Mesendoderm (in vitro differentiated cells): ENCODE measurements at regions not wholly inside any gene's neighbourhood (a gene's known extent, or its start where the extent isn't known, plus 50 kb on each side); places are given as distances from the start of the nearest gene placed in this dataset.

Experiments
- DNase-seq: peaks from one replicate; pipeline ENCODE4 v3.0.0; 2013
- H2AK5ac ChIP-seq: 2 replicates; pipeline ENCODE4 v1.6.1; 2013; ENCODE audit warnings: low read length, inconsistent platforms
- H2BK120ac ChIP-seq: 2 replicates; pipeline ENCODE4 v1.6.1; 2013; ENCODE audit warnings: low read depth, mild to moderate bottlenecking, low read length, moderate library complexity, mixed read lengths
- H2BK15ac ChIP-seq: replicated peaks from 2 replicates; pipeline ENCODE4 v1.6.1; 2013; ENCODE audit warnings: low read depth, mild to moderate bottlenecking, moderate library complexity
- H2BK5ac ChIP-seq: 2 replicates; pipeline ENCODE4 v1.6.1; 2013; ENCODE audit warnings: low read length, inconsistent platforms
- H3K18ac ChIP-seq: 2 replicates; pipeline ENCODE4 v1.6.1; 2013; ENCODE audit warnings: mild to moderate bottlenecking, low read length, mixed read lengths
- H3K23ac ChIP-seq: one replicate; pipeline ENCODE4 v1.6.1; 2013; ENCODE audit warnings: low read length
- H3K27ac ChIP-seq: 2 replicates; pipeline ENCODE4 v1.5.1; 2013; ENCODE audit warnings: low read depth, mild to moderate bottlenecking, inconsistent platforms, low read length, moderate library complexity
- H3K27me3 ChIP-seq: 2 replicates; pipeline ENCODE4 v1.6.1; 2013; ENCODE audit warnings: low read length, control low read depth, mild to moderate bottlenecking, inconsistent platforms; ENCODE audit not compliant: insufficient read depth, poor library complexity
- H3K36me3 ChIP-seq: 2 replicates; pipeline ENCODE4 v1.6.1; 2013; ENCODE audit warnings: low read length, inconsistent platforms; ENCODE audit not compliant: control insufficient read depth, insufficient read depth
- H3K4ac ChIP-seq: one replicate; pipeline ENCODE4 v1.6.1; 2013; ENCODE audit warnings: low read depth, mild to moderate bottlenecking, low read length, moderate library complexity
- H3K4me1 ChIP-seq: 2 replicates; pipeline ENCODE4 v1.6.1; 2013; ENCODE audit warnings: low read depth, low read length, inconsistent platforms; ENCODE audit not compliant: control insufficient read depth
- H3K4me2 ChIP-seq: 2 replicates; pipeline ENCODE4 v1.6.1; 2013; ENCODE audit warnings: low read length
- H3K4me3 ChIP-seq: 2 replicates; pipeline ENCODE4 v1.5.1; 2013; ENCODE audit warnings: mild to moderate bottlenecking, low read length
- H3K56ac ChIP-seq: one replicate; pipeline ENCODE4 v1.6.1; 2013; ENCODE audit warnings: low read length
- H3K79me1 ChIP-seq: 2 replicates; pipeline ENCODE4 v1.6.1; 2013; ENCODE audit warnings: low read length, inconsistent platforms
- H3K79me2 ChIP-seq: 2 replicates; pipeline ENCODE4 v1.6.1; 2013; ENCODE audit warnings: mild to moderate bottlenecking, low read length; ENCODE audit not compliant: control insufficient read depth, insufficient read depth
- H3K9ac ChIP-seq: 2 replicates; pipeline ENCODE4 v1.6.1; 2013; ENCODE audit warnings: low read length, inconsistent platforms
- H4K5ac ChIP-seq: one replicate; pipeline ENCODE4 v1.6.1; 2013; ENCODE audit warnings: low read length
- H4K8ac ChIP-seq: one replicate; pipeline ENCODE4 v1.6.1; 2013; ENCODE audit warnings: low read depth, mild to moderate bottlenecking, control low read depth, low read length, moderate library complexity
- WGBS: extraction: QIAGEN DNeasy Blood & Tissue Kit; methylation state at CpG from one replicate; pipeline ENCODE4 v1.1.7; 2013; ENCODE audit warnings: low lambda C conversion rate, missing lambda C conversion rate; ENCODE audit not compliant: insufficient coverage; ENCODE audit errors: extremely low coverage; 5-methylcytosine and 5-hydroxymethylcytosine counted together

GRCh38 chr4:116599859-116600258 is 485.5 kb downstream of the TRAM1L1 start:
- Histone ChIP-seq H3K4me3 (no peak overlapping the region), H3K56ac (no peak overlapping the region), H2BK120ac (no peak overlapping the region), H3K27me3 (no peaks in the 10 kb centered on the region), H3K4me2 (no peak overlapping the region), H3K23ac (no peak overlapping the region), H3K79me2 (no peaks in the 10 kb centered on the region), H3K4me1 (no peaks in the 10 kb centered on the region), H2AK5ac (no peak overlapping the region), H2BK5ac (no peak overlapping the region), H4K5ac (no peak overlapping the region), H3K18ac (no peak overlapping the region), H3K36me3 (no peaks in the 10 kb centered on the region), H3K79me1 (no peaks in the 10 kb centered on the region), H2BK15ac (no peak overlapping the region), H3K27ac (no peak overlapping the region), H3K4ac (no peak overlapping the region), H3K9ac (no peak overlapping the region), H4K8ac (no peak overlapping the region)
- no CpG with 5 or more reads among the region's 11 CpGs for WGBS
- peak; percentile 24 for DNase-seq

GRCh38 chr4:116598980-116599789 is 486.2 kb downstream of the TRAM1L1 start:
- H3K4me2 ChIP-seq, result no peak overlapping the region
- H3K4me1 ChIP-seq, result no peaks in the 10 kb centered on the region
- H2AK5ac ChIP-seq, result no peak overlapping the region
- H3K79me1 ChIP-seq, result no peaks in the 10 kb centered on the region
- H4K8ac ChIP-seq, result no peak overlapping the region
- DNase-seq, result no peak
- no peak overlapping the region for H3K4me3 ChIP-seq
- no peaks in the 10 kb centered on the region for H3K27me3 ChIP-seq
- no peaks in the 10 kb centered on the region for H3K36me3 ChIP-seq
- H2BK5ac ChIP-seq, result no peak overlapping the region
- no peaks in the 10 kb centered on the region for H3K79me2 ChIP-seq
- no peak overlapping the region for H3K27ac ChIP-seq
- H4K5ac ChIP-seq, result no peak overlapping the region
- no peak overlapping the region for H3K4ac ChIP-seq
- H3K56ac ChIP-seq, result no peak overlapping the region
- H3K23ac ChIP-seq, result no peak overlapping the region
- WGBS, result no CpG with 5 or more reads among the region's 37 CpGs
- no peak overlapping the region for H3K9ac ChIP-seq
- no peak overlapping the region for H3K18ac ChIP-seq
- H2BK120ac ChIP-seq, result no peak overlapping the region
- H2BK15ac ChIP-seq, result no peak overlapping the region

- no peaks in the 10 kb centered on the region for H3K27me3 ChIP-seq
- H3K18ac ChIP-seq, result no peak overlapping the region
- no peaks in the 10 kb centered on the region for H3K79me2 ChIP-seq
- H3K36me3 ChIP-seq, result no peaks in the 10 kb centered on the region
- no peak overlapping the region for H2BK5ac ChIP-seq
- no peaks in the 10 kb centered on the region for H3K4me1 ChIP-seq
- H3K23ac ChIP-seq, result no peak overlapping the region
- no peak overlapping the region for H3K56ac ChIP-seq
- no peak overlapping the region for H3K27ac ChIP-seq
- no peak overlapping the region for H2AK5ac ChIP-seq
- H2BK15ac ChIP-seq, result no peak overlapping the region
- H4K8ac ChIP-seq, result no peak overlapping the region
- H2BK120ac ChIP-seq, result no peak overlapping the region
- DNase-seq, result no peak
- no peak overlapping the region for H3K9ac ChIP-seq
- H3K4ac ChIP-seq, result no peak overlapping the region
- no CpG with 5 or more reads among the region's 32 CpGs for WGBS
- H3K4me3 ChIP-seq, result no peak overlapping the region
- H3K4me2 ChIP-seq, result no peak overlapping the region
- no peak overlapping the region for H4K5ac ChIP-seq
- no peaks in the 10 kb centered on the region for H3K79me1 ChIP-seq
Observed at GRCh38 chr4:116598155-116598979, 487.0 kb downstream of the TRAM1L1 start.

GRCh38 chr4:116590648-116591047 is 494.7 kb downstream of the TRAM1L1 start:
- Histone ChIP-seq H3K27me3 (no peaks in the 10 kb centered on the region), H3K56ac (no peak overlapping the region), H4K8ac (no peak overlapping the region), H2BK120ac (no peak overlapping the region), H2AK5ac (no peak overlapping the region), H3K36me3 (no peaks in the 10 kb centered on the region), H2BK5ac (no peak overlapping the region), H3K27ac (no peak overlapping the region), H3K9ac (no peak overlapping the region), H2BK15ac (no peak overlapping the region), H3K23ac (no peak overlapping the region), H3K79me2 (no peaks in the 10 kb centered on the region), H3K4me3 (no peak overlapping the region), H3K18ac (no peak overlapping the region), H3K4me1 (no peaks in the 10 kb centered on the region), H3K4me2 (no peak overlapping the region), H3K79me1 (no peaks in the 10 kb centered on the region), H4K5ac (no peak overlapping the region), H3K4ac (no peak overlapping the region)
- DNase-seq, result no peak

- Histone ChIP-seq H4K5ac (no peak overlapping the region), H3K36me3 (no peaks in the 10 kb centered on the region), H2BK5ac (no peak overlapping the region), H3K4me3 (no peak overlapping the region), H3K23ac (no peak overlapping the region), H2AK5ac (no peak overlapping the region), H2BK15ac (no peak overlapping the region), H3K18ac (no peak overlapping the region), H3K79me2 (no peaks in the 10 kb centered on the region), H3K79me1 (no peaks in the 10 kb centered on the region), H3K27me3 (no peaks in the 10 kb centered on the region), H3K4ac (no peak overlapping the region), H3K56ac (no peak overlapping the region), H3K4me1 (no peaks in the 10 kb centered on the region), H3K9ac (no peak overlapping the region), H2BK120ac (no peak overlapping the region), H3K27ac (no peak overlapping the region), H3K4me2 (no peak overlapping the region), H4K8ac (no peak overlapping the region)
- DNase-seq, result no peak
Observed at GRCh38 chr4:116588783-116589182, 496.6 kb downstream of the TRAM1L1 start.
